ENCODE measurements at regions not wholly inside any gene's neighbourhood (a gene's known extent, or its start where the extent isn't known, plus 50 kb on each side); places are given as distances from the start of the nearest gene placed in this dataset.

GRCh38 chr6:144711661-144712060 is 426.5 kb downstream of the UTRN start:
- TF ChIP-seq CTCF (conservative IDR thresholded peaks at IDR 0.05; ENCODE audit: low read depth, low read length) (no peak), EZH2 (IDR thresholded peaks at IDR 0.05; ENCODE audit: borderline replicate concordance, low read depth, low read length, poor library complexity, severe bottlenecking) (no peak)
